ENCODE measurements at regions not wholly inside any gene's neighbourhood (a gene's known extent, or its start where the extent isn't known, plus 50 kb on each side); places are given as distances from the start of the nearest gene placed in this dataset.

DNA sequence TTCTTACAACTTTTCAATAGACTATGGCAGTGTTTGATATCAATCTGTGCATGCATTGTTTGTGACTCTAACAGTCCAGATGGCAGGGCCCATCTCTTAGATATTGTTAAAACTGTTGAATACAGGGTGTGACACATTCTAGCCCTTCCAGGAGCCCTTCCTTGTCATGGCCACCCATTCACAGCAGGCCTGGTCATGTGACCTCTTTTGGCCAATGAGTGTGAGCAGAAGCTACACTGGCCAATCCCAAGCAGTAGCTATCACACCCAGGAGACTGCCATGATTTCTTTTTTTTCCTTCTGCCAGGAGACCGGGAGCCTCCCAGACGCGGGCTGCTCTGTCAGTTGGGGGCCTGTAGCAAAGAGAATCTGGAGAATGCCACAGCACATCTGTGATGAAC lies 655.4 kb upstream of the MKI67 start:
- H3K27ac ChIP-seq (ENCODE audit: low read depth, low read length), result no peak overlapping the region
- DNase-seq (ENCODE audit: low read depth, low spot score), result no peak
- no peaks in the 10 kb centered on the region for H3K27me3 ChIP-seq (ENCODE audit: control insufficient read depth, insufficient read depth, low read length)
- ChIA-PET POLR2A (no interaction called here), CTCF (no interaction called here)
- TF ChIP-seq, protein P1, sequence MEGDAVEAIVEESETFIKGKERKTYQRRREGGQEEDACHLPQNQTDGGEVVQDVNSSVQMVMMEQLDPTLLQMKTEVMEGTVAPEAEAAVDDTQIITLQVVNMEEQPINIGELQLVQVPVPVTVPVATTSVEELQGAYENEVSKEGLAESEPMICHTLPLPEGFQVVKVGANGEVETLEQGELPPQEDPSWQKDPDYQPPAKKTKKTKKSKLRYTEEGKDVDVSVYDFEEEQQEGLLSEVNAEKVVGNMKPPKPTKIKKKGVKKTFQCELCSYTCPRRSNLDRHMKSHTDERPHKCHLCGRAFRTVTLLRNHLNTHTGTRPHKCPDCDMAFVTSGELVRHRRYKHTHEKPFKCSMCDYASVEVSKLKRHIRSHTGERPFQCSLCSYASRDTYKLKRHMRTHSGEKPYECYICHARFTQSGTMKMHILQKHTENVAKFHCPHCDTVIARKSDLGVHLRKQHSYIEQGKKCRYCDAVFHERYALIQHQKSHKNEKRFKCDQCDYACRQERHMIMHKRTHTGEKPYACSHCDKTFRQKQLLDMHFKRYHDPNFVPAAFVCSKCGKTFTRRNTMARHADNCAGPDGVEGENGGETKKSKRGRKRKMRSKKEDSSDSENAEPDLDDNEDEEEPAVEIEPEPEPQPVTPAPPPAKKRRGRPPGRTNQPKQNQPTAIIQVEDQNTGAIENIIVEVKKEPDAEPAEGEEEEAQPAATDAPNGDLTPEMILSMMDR (IDR thresholded peaks at IDR 0.05; ENCODE audit: low read depth, low read length), result no peak
- H3K9me3 ChIP-seq (ENCODE audit: control insufficient read depth, insufficient read depth, low read length), result peaks cover 35% of the 10 kb centered on the region
- no peak overlapping the region for H3K4me3 ChIP-seq (ENCODE audit: low read depth, low read length)

DNA sequence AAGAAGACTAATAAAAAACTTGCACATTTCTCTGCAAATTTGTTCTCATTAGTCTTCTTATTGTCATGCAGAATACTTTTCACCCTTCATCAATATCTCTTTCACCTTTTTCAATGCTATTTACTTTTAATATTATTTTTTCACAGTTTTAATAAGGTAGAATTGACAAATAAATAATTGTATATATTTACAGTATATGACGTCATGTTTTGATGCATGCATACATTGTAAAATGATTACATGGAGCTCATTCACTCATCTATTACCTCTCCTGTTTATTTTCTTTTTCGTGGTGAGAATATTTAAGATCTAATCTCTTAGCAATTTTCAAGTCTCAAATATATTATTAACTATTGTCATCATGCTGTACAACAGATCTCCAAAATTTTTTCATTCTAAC lies 658.2 kb upstream of the MKI67 start:
- TF ChIP-seq, protein P1 (IDR thresholded peaks at IDR 0.05; ENCODE audit: low read depth, low read length), result no peak
- Histone ChIP-seq H3K4me3 (ENCODE audit: low read depth, low read length) (no peak overlapping the region), H3K27me3 (ENCODE audit: control insufficient read depth, insufficient read depth, low read length) (no peaks in the 10 kb centered on the region), H3K27ac (ENCODE audit: low read depth, low read length) (no peak overlapping the region), H3K9me3 (ENCODE audit: control insufficient read depth, insufficient read depth, low read length) (peaks cover 28% of the 10 kb centered on the region)
- ChIA-PET POLR2A (no interaction called here), CTCF (no interaction called here)
- DNase-seq (ENCODE audit: low read depth, low spot score), result no peak

DNA sequence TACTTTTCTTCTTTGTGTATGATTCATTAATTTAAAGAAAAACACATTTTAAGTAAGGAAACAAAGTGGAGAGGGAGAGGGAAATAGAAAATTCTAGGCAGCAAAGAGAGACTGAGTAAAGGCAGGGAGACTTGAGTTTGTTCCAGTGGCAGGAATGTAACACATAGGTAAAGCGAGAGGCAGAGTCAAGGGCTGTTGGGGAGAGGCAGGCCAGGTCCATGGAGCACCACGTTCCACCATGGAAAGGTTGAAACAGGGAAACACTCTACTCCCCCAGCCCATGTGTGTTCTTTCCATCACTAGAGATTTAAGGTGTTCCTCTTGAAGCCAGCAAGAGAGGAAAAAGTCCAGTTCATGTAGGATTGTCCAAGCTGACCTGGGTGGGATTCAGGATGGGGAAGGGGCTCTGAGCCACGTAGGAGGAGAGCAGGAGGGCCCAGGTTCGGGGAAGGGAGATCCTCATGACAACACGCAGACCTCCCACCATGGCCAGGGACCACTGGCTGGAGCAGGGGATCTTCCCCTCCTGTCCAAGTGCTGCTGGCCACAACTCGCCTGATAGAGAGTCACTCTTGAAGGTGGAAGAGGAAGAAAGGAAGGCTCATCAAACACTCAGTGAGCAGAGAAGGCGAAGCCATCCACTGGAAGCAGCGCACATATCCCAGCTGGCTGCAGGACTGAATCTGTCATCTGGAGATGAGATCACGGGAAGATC lies 666.4 kb upstream of the MKI67 start:
- POLR2A ChIA-PET, result no interaction called here
- TF ChIP-seq, protein P1 (IDR thresholded peaks at IDR 0.05; ENCODE audit: low read depth, low read length), result no peak

DNA sequence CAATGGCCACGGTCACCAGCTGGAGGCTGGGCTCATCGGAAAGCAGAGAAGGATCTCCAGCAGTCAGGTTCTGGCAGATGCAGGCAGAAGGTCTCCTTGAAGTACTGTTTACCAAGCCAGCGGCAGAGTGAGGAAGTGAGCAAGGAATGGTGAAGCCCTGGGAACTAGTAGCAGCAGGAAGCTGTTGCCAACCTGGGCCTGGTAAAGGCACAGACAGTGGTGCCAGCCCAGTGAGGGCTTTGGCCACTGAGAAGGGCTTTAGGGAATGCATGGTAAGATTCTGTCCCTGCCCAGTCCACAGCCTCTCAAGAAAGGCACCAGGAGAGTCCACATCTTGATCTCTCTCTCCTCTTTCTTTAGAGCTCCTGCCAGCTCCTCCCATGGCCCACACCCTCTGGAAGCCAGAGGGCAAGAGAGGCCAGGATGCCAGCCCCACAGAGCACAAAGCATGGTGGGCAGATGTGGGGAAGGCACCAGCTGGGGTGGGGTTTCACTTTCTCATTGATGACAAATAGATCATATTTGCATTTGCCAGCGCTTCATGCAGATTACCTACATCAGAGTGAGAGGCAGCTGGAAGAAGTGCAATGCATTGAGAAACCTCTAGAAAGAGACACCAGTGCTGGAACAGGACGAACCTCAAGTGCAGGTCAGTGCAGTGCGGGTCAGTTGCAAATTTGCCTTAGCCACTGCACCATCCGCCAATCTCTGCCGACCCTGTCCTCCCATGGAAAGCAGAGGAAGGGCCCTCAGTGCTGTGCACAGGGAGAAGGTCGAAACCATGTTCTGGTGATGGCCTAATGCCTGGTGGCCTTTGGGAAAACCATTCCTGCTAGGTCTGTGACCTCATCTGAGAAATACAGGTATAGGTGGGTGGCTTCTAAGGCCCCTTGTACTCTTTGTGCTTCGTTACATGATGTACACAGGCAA lies 667.8 kb upstream of the MKI67 start:
- no peak overlapping the region for H3K4me3 ChIP-seq (ENCODE audit: low read depth, low read length)
- DNase-seq (ENCODE audit: low read depth, low spot score), result no peak
- ChIA-PET CTCF (no interaction called here), POLR2A (no interaction called here)
- H3K27ac ChIP-seq (ENCODE audit: low read depth, low read length), result no peak overlapping the region
- H3K27me3 ChIP-seq (ENCODE audit: control insufficient read depth, insufficient read depth, low read length), result no peaks in the 10 kb centered on the region
- peaks cover 42% of the 10 kb centered on the region for H3K9me3 ChIP-seq (ENCODE audit: control insufficient read depth, insufficient read depth, low read length)
- TF ChIP-seq, protein P1 (IDR thresholded peaks at IDR 0.05; ENCODE audit: low read depth, low read length), result no peak

More for the DNA sequence above, 666.4 kb upstream of the MKI67 start:
- CTCF ChIA-PET, result no interaction called here
- H3K27ac ChIP-seq (ENCODE audit: low read depth, low read length), result no peak overlapping the region
- no peak overlapping the region for H3K4me3 ChIP-seq (ENCODE audit: low read depth, low read length)
- no peak for DNase-seq (ENCODE audit: low read depth, low spot score)
- no peaks in the 10 kb centered on the region for H3K27me3 ChIP-seq (ENCODE audit: control insufficient read depth, insufficient read depth, low read length)
- peaks cover 32% of the 10 kb centered on the region for H3K9me3 ChIP-seq (ENCODE audit: control insufficient read depth, insufficient read depth, low read length)

DNA sequence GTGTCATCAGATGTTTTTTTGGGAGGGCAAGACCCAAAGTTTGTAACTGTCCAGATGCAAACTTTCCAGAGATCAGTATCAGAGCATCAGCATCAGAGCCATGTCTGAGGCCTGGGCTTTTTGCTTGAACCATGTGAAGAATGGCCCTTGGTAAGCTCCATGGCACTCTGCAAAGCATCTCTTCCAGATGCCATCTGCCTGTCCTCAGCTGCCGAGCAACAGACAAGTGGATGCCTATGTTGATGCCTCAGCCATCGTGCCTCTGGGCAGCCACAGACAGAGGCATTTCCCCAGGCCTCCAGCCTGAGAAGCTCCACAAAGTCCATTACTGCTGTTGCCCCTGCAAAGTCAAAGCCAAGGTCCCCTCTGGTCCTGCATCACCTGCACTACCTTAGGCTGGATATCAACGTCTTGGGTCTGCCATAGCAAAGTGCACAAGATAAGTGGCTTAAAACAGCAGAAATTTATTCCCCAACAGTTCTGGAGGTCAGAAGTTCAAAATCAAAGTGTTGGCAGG lies 670.2 kb upstream of the MKI67 start:
- ChIA-PET CTCF (no interaction called here), POLR2A (no interaction called here)
- Histone ChIP-seq H3K27ac (ENCODE audit: low read depth, low read length) (no peak overlapping the region), H3K9me3 (ENCODE audit: control insufficient read depth, insufficient read depth, low read length) (peaks cover 48% of the 10 kb centered on the region), H3K27me3 (ENCODE audit: control insufficient read depth, insufficient read depth, low read length) (no peaks in the 10 kb centered on the region), H3K4me3 (ENCODE audit: low read depth, low read length) (no peak overlapping the region)
- DNase-seq (ENCODE audit: low read depth, low spot score), result no peak
- TF ChIP-seq, protein P1 (IDR thresholded peaks at IDR 0.05; ENCODE audit: low read depth, low read length), result no peak
